ENCODE measurements at regions not wholly inside any gene's neighbourhood (a gene's known extent, or its start where the extent isn't known, plus 50 kb on each side); places are given as distances from the start of the nearest gene placed in this dataset.

DNA sequence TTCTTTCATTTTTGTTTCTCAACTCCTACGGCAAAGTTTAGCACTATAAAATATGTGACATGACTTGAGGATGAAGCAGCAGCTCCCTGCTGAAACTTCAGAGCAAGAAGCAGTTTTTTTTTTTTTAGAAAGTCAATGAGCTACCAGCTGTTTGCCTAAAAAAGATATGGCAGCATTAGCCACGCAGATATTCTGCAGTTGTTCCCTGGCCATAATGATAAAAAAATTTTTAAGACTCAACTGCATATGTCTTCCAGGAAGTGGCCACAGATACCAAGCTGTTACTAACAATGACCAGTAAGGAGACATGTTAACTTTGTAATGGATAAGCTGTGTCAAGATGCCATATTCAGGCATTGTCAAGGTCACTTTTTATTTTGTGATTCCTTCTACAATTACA, 319.6 kb upstream of the CDH11 start:
- Histone ChIP-seq H2BK5ac (ENCODE audit: low read depth, low read length) (no peak overlapping the region), H3K18ac (ENCODE audit: extremely low read depth, low read length) (no peak overlapping the region), H2BK20ac (ENCODE audit: low read length) (no peak overlapping the region), H3K4ac (replicated peaks; ENCODE audit: insufficient read length, low read depth, low read length) (no peak overlapping the region), H3K4me2 (ENCODE audit: insufficient read depth in 1 of 2, low read depth in 2 of 2, low read length in 2 of 2) (no peak overlapping the region), H3K27me3 (replicated peaks in 1 of 4; ENCODE audit: control insufficient read depth in 3 of 4, extremely low read depth in 1 of 4, insufficient read depth in 3 of 4, low read length in 3 of 4) (no peaks in the 10 kb centered on the region; a peak in 1 of 7 replicates), H2BK15ac (ENCODE audit: low read length) (no peak overlapping the region), H3K23ac (ENCODE audit: insufficient read length) (no peak overlapping the region), H3K27ac (ENCODE audit: low read depth, low read length) (no peak overlapping the region), H4K5ac (ENCODE audit: insufficient read length, low read depth, low read length) (no peak overlapping the region), H3K79me1 (ENCODE audit: low read depth, low read length) (no peaks in the 10 kb centered on the region), H3K79me2 (ENCODE audit: control insufficient read depth in 1 of 2, insufficient read depth in 2 of 2, low read length in 2 of 2) (no peaks in the 10 kb centered on the region), H3K14ac (ENCODE audit: insufficient read length) (no peak overlapping the region), H2AFZ (ENCODE audit: low read length) (no peak overlapping the region), H3K4me1 (replicated peaks in 1 of 4; ENCODE audit: control insufficient read depth in 3 of 4, insufficient read depth in 4 of 4, low read length in 3 of 4) (no peaks in the 10 kb centered on the region), H4K8ac (ENCODE audit: extremely low read depth, insufficient read depth, low read length) (no peak overlapping the region), H3K36me3 (ENCODE audit: control insufficient read depth in 2 of 4, insufficient read depth in 4 of 4, low read length in 3 of 4) (no peaks in the 10 kb centered on the region), H2BK12ac (ENCODE audit: low read depth, low read length) (no peak overlapping the region), H4K20me1 (replicated peaks in 1 of 2; ENCODE audit: control insufficient read depth in 1 of 2, insufficient read depth in 2 of 2, low read length in 2 of 2) (no peaks in the 10 kb centered on the region), H3K9me3 (ENCODE audit: insufficient read depth in 2 of 2, low read depth in 1 of 2, low read length in 1 of 2) (no peaks in the 10 kb centered on the region), H3K9ac (replicated peaks in 1 of 4; ENCODE audit: extremely low read depth in 1 of 4, low read depth in 3 of 4, low read length in 3 of 4) (no peak overlapping the region), H2BK120ac (replicated peaks; ENCODE audit: low read depth, low read length) (no peak overlapping the region), H3K23me2 (ENCODE audit: low read depth, low read length) (no peaks in the 10 kb centered on the region), H3K56ac (replicated peaks; ENCODE audit: insufficient read length, low read depth, low read length) (no peak overlapping the region), H3K4me3 (ENCODE audit: extremely low read depth in 1 of 4, insufficient read depth in 2 of 4, low read depth in 3 of 4, low read length in 4 of 4) (no peak overlapping the region), H2AK5ac (ENCODE audit: low read depth, low read length) (no peak overlapping the region), H4K91ac (replicated peaks; ENCODE audit: insufficient read length, low read length) (no peak overlapping the region)
- FAIRE-seq (no peak), DNase-seq (ENCODE audit: low read depth in 1 of 2, low spot score in 2 of 2) (no peak)
- TF ChIP-seq YY1 (IDR thresholded peaks at IDR 0.05; ENCODE audit: low read depth, low read length): no peak
- TF ChIP-seq RXRA (IDR thresholded peaks at IDR 0.05; ENCODE audit: insufficient read depth, low read depth, low read length): no peak
- TF ChIP-seq SIN3A (conservative IDR thresholded peaks at IDR 0.05 in 1 of 2, IDR thresholded peaks at IDR 0.05 in 1 of 2; ENCODE audit: low read depth in 1 of 2, low read length in 2 of 2): no peak
- TF ChIP-seq ZNF274 (IDR thresholded peaks at IDR 0.05; ENCODE audit: borderline replicate concordance, extremely low read depth, low read length): no peak
- TF ChIP-seq POLR2AphosphoS5 (IDR thresholded peaks at IDR 0.05; ENCODE audit: low read depth, low read length): no peak
- no peak for TF ChIP-seq CBX5 (IDR thresholded peaks at IDR 0.05; ENCODE audit: low read depth, low read length)
- no peak for TF ChIP-seq TCF12 (IDR thresholded peaks at IDR 0.05; ENCODE audit: low read depth, low read length)
- TF ChIP-seq RBBP5 (IDR thresholded peaks at IDR 0.05; ENCODE audit: borderline replicate concordance, low read depth, low read length): no peak
- POLR2A ChIA-PET (ENCODE audit: partially characterized antibody): no interaction called here
- CTCF ChIA-PET (ENCODE audit: partially characterized antibody): no interaction called here
- WGBS, 2 experiments (ENCODE audit: extremely low coverage in 1 of 2, insufficient coverage in 1 of 2, insufficient read length in 1 of 2, insufficient replicate concordance in 2 of 2, low coverage in 1 of 2, low lambda C conversion rate in 2 of 2, missing lambda C conversion rate in 1 of 2): 95% methylated on average over 2 of the region's 2 CpGs; no CpG with 5 or more reads in 1 of the 2 experiments

Data from H1 (cell line).